ENCODE measurements at regions not wholly inside any gene's neighbourhood (a gene's known extent, or its start where the extent isn't known, plus 50 kb on each side); places are given as distances from the start of the nearest gene placed in this dataset.
A peak's percentile ranks its signal among the peaks of the same experiment; 100 is the strongest.
"Not testable (repeated sequence)": the region's sequence is repeated elsewhere in the genome, so short reads cannot be mapped to it uniquely, and the experiment has no call there.

GRCh38 chr10:7108141-7108540 is 302.7 kb downstream of the SFMBT2 start:
- peak overlapping the region in 1 of 2 donors; percentile 30 for H3K27ac Mint-ChIP-seq
- H3K36me3 Mint-ChIP-seq, result peaks cover 6% of the 10 kb centered on the region
- H3K4me1 Mint-ChIP-seq (ENCODE audit: low read depth in 2 of 2), result peaks cover 13 to 24% of the 10 kb centered on the region in 2 donors
- DNase-seq (ENCODE audit: low spot score) (no peak), ATAC-seq (no peak)
- H3K4me3 Mint-ChIP-seq, result no peak overlapping the region
- H3K27me3 Mint-ChIP-seq, result no peaks in the 10 kb centered on the region
- H3K9me3 Mint-ChIP-seq, result peaks cover 11% of the 10 kb centered on the region

- peaks cover 11% of the 10 kb centered on the region for H3K9me3 Mint-ChIP-seq
- H3K4me1 Mint-ChIP-seq (ENCODE audit: low read depth in 2 of 2), result peaks cover 13 to 24% of the 10 kb centered on the region in 2 donors
- ATAC-seq (peak; percentile 46 to 71), DNase-seq (ENCODE audit: low spot score) (no peak)
- no peaks in the 10 kb centered on the region for H3K27me3 Mint-ChIP-seq
- H3K27ac Mint-ChIP-seq, result peak overlapping the region in 1 of 2 donors; percentile 30
- peaks cover 6% of the 10 kb centered on the region for H3K36me3 Mint-ChIP-seq
- H3K4me3 Mint-ChIP-seq, result no peak overlapping the region
These were observed 303.5 kb downstream of the SFMBT2 start for GRCh38 chr10:7107285-7107684.

- H3K27me3 Mint-ChIP-seq; H3K27ac Mint-ChIP-seq; H3K4me3 Mint-ChIP-seq; H3K36me3 Mint-ChIP-seq; ATAC-seq; DNase-seq (ENCODE audit: low spot score): not testable (repeated sequence)
- Mint-ChIP-seq H3K4me1 (ENCODE audit: low read depth in 2 of 2) (peaks cover 8 to 18% of the 10 kb centered on the region in 2 donors), H3K9me3 (peaks cover 11% of the 10 kb centered on the region)
These were observed 306.5 kb downstream of the SFMBT2 start for GRCh38 chr10:7104379-7104778.

- no peak overlapping the region for H3K27ac Mint-ChIP-seq
- H3K4me3 Mint-ChIP-seq, result no peak overlapping the region
- H3K27me3 Mint-ChIP-seq, result no peaks in the 10 kb centered on the region
- no peak for ATAC-seq
- peaks cover 8% of the 10 kb centered on the region for H3K9me3 Mint-ChIP-seq
- no peaks in the 10 kb centered on the region for H3K36me3 Mint-ChIP-seq
- peaks cover 8 to 15% of the 10 kb centered on the region in 2 donors for H3K4me1 Mint-ChIP-seq (ENCODE audit: low read depth in 2 of 2)
- DNase-seq (ENCODE audit: low spot score), result no peak
These were observed 308.1 kb downstream of the SFMBT2 start for GRCh38 chr10:7102557-7103349.

GRCh38 chr10:7102084-7102483 is 308.8 kb downstream of the SFMBT2 start:
- ATAC-seq (no peak), DNase-seq (ENCODE audit: low spot score) (no peak)
- Mint-ChIP-seq H3K9me3 (peaks cover 5% of the 10 kb centered on the region), H3K4me1 (ENCODE audit: low read depth in 2 of 2) (peaks cover 3 to 10% of the 10 kb centered on the region in 2 donors), H3K4me3 (no peak overlapping the region), H3K27me3 (no peaks in the 10 kb centered on the region), H3K27ac (no peak overlapping the region), H3K36me3 (no peaks in the 10 kb centered on the region)

DNA sequence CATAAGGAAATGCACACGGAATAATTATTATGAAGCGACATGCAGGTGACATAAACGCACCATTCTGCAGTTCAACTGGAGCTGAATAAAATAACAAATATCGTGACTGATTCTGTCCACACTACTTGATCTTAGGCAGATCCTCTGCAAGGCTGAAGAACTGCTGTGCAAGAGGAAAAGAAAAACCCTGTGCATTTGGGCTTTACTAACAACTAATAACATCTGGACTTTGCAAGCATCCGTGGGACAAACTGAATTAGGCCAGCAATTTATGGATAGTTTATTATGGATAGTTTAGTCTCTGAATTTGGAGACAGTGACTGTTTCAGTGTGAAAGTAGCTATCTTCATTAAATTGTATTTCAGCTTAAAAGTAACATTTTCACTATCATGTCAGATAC is 309.4 kb downstream of the SFMBT2 start:
- H3K4me3 Mint-ChIP-seq, result no peak overlapping the region
- peaks cover 0 to 5% of the 10 kb centered on the region in 2 donors for H3K4me1 Mint-ChIP-seq (ENCODE audit: low read depth in 2 of 2)
- no peaks in the 10 kb centered on the region for H3K36me3 Mint-ChIP-seq
- peaks cover 5% of the 10 kb centered on the region for H3K9me3 Mint-ChIP-seq
- H3K27me3 Mint-ChIP-seq, result no peaks in the 10 kb centered on the region
- ATAC-seq (no peak), DNase-seq (ENCODE audit: low spot score) (no peak)
- no peak overlapping the region for H3K27ac Mint-ChIP-seq

GRCh38 chr10:7100032-7100702 is 310.7 kb downstream of the SFMBT2 start:
- H3K27me3 Mint-ChIP-seq, result no peaks in the 10 kb centered on the region
- DNase-seq (ENCODE audit: low spot score) (no peak), ATAC-seq (no peak)
- no peaks in the 10 kb centered on the region for H3K4me1 Mint-ChIP-seq (ENCODE audit: low read depth in 2 of 2)
- no peak overlapping the region for H3K27ac Mint-ChIP-seq
- no peak overlapping the region for H3K4me3 Mint-ChIP-seq
- no peaks in the 10 kb centered on the region for H3K36me3 Mint-ChIP-seq
- H3K9me3 Mint-ChIP-seq, result peaks cover 5% of the 10 kb centered on the region

DNA sequence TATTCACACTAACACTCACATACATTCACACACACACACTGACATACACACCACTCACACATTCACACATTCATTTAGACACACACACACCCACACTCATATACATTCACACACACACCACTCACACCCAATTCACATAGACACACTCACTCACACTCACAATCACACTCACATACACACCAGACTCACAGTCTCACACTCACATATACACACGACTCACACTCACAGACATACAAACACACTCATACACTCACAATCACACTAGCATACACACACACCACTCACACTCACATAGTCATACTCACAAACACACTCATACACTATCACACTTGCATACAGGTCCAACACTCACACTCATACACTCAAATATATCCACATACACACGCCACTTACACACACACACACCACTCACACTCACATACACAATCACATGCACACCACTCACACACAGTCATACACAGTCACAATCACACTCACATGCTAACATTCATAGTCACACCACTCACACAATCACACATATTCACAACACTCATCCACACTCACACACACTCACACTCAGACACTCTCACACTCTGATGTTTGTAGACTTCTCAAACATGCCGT is 312.6 kb downstream of the SFMBT2 start:
- peaks cover 0 to 4% of the 10 kb centered on the region in 2 donors for H3K4me1 Mint-ChIP-seq (ENCODE audit: low read depth in 2 of 2)
- ATAC-seq, result no peak

GRCh38 chr10:7094781-7095180 is 316.1 kb downstream of the SFMBT2 start:
- DNase-seq (ENCODE audit: low spot score), result no peak
- ATAC-seq, result no peak
- H3K9me3 Mint-ChIP-seq, result no peaks in the 10 kb centered on the region
- H3K36me3 Mint-ChIP-seq, result no peaks in the 10 kb centered on the region
- H3K4me3 Mint-ChIP-seq, result no peak overlapping the region
- H3K27me3 Mint-ChIP-seq, result no peaks in the 10 kb centered on the region
- H3K27ac Mint-ChIP-seq, result no peak overlapping the region
- peaks cover 9% of the 10 kb centered on the region in 2 donors for H3K4me1 Mint-ChIP-seq (ENCODE audit: low read depth in 2 of 2)

More for the DNA sequence above, 312.6 kb downstream of the SFMBT2 start:
- H3K9me3 Mint-ChIP-seq, result no peaks in the 10 kb centered on the region
- no peaks in the 10 kb centered on the region for H3K36me3 Mint-ChIP-seq
- H3K27me3 Mint-ChIP-seq, result no peaks in the 10 kb centered on the region
- H3K27ac Mint-ChIP-seq, result no peak overlapping the region
- H3K4me3 Mint-ChIP-seq, result no peak overlapping the region
- DNase-seq (ENCODE audit: low spot score), result no peak

- H3K4me1 Mint-ChIP-seq (ENCODE audit: low read depth in 2 of 2), result peaks cover 9 to 12% of the 10 kb centered on the region in 2 donors
- no peak for DNase-seq (ENCODE audit: low spot score)
- H3K4me3 Mint-ChIP-seq, result no peak overlapping the region
- H3K27me3 Mint-ChIP-seq, result no peaks in the 10 kb centered on the region
- no peaks in the 10 kb centered on the region for H3K36me3 Mint-ChIP-seq
- H3K9me3 Mint-ChIP-seq, result peaks cover 3% of the 10 kb centered on the region
- ATAC-seq, result no peak
- H3K27ac Mint-ChIP-seq, result no peak overlapping the region
These were observed 317.5 kb downstream of the SFMBT2 start for GRCh38 chr10:7093368-7093767.

DNA sequence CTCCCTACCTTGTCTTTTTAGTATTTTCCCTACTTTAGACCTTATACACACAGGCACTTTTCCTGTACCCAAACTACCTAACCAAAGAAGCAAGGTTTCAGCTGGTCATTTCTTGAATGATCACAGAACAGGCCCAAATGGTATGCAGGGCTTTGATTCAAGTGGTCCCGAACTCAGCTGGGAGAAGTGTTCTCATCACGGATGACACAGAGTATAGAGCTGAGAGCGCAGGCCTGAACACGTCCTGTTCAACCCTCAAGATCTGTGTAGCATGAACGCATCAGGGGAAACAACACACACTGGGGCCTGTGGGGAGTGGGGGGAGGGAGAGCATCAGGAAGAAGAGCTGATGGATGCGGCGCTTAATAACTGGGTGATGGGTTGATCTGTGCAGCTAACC is 318.2 kb downstream of the SFMBT2 start:
- no peak overlapping the region for H3K4me3 Mint-ChIP-seq
- peaks cover 3% of the 10 kb centered on the region for H3K9me3 Mint-ChIP-seq
- no peak overlapping the region for H3K27ac Mint-ChIP-seq
- peaks cover 9 to 12% of the 10 kb centered on the region in 2 donors for H3K4me1 Mint-ChIP-seq (ENCODE audit: low read depth in 2 of 2)
- DNase-seq (ENCODE audit: low spot score), result no peak
- no peaks in the 10 kb centered on the region for H3K27me3 Mint-ChIP-seq
- no peaks in the 10 kb centered on the region for H3K36me3 Mint-ChIP-seq
- ATAC-seq, result no peak

GRCh38 chr10:7090529-7090928 is 320.3 kb downstream of the SFMBT2 start:
- H3K27ac Mint-ChIP-seq, result peak overlapping the region in 1 of 2 donors; percentile 2
- DNase-seq (ENCODE audit: low spot score), result no peak
- peaks cover 0 to 2% of the 10 kb centered on the region in 2 donors for H3K27me3 Mint-ChIP-seq
- no peak overlapping the region for H3K4me3 Mint-ChIP-seq
- ATAC-seq, result no peak
- peaks cover 3% of the 10 kb centered on the region for H3K9me3 Mint-ChIP-seq
- H3K4me1 Mint-ChIP-seq (ENCODE audit: low read depth in 2 of 2), result peaks cover 9 to 19% of the 10 kb centered on the region in 2 donors
- H3K36me3 Mint-ChIP-seq, result no peaks in the 10 kb centered on the region

GRCh38 chr10:7085913-7086589 is 324.8 kb downstream of the SFMBT2 start:
- peaks cover 3% of the 10 kb centered on the region for H3K9me3 Mint-ChIP-seq
- H3K4me3 Mint-ChIP-seq, result no peak overlapping the region
- ATAC-seq, result no peak
- no peaks in the 10 kb centered on the region for H3K36me3 Mint-ChIP-seq
- peaks cover 9 to 21% of the 10 kb centered on the region in 2 donors for H3K4me1 Mint-ChIP-seq (ENCODE audit: low read depth in 2 of 2)
- H3K27me3 Mint-ChIP-seq, result peaks cover 0 to 2% of the 10 kb centered on the region in 2 donors
- peak overlapping the region in 1 of 2 donors; percentile 36 for H3K27ac Mint-ChIP-seq
- no peak for DNase-seq (ENCODE audit: low spot score)
